Heart left ventricle (tissue), 16 donors: ENCODE measurements at regions not wholly inside any gene's neighbourhood (a gene's known extent, or its start where the extent isn't known, plus 50 kb on each side); places are given as distances from the start of the nearest gene placed in this dataset.
A peak's percentile ranks its signal among the peaks of the same experiment; 100 is the strongest.

Source experiments
- ATAC-seq, 4 donors: fragments of 200-7000 bp; cut with Tn5 transposase; one replicate each; pipeline ENCODE4 v1.9.1; 2020 to 2022; ENCODE audit warnings: moderate library complexity in 4 of 4, mild to moderate bottlenecking in 3 of 4, moderate number of reproducible peaks in 1 of 4
- DNase-seq, 5 donors: peaks; one replicate each; pipeline ENCODE4 v3.0.0-alpha.2; 2020
- H3K27ac ChIP-seq, 12 donors: fragments of 200-600 bp; sonication (generic) in 4 of 12; one replicate each; pipeline versions ENCODE4 v1.5.0 to v1.8.0; 2016 to 2022; ENCODE audit warnings: mild to moderate bottlenecking in 2 of 12
- H3K27me3 ChIP-seq, 9 donors: fragments of 200-600 bp; sonication (generic) in 2 of 9; one replicate each; pipeline versions ENCODE4 v1.5.1 to v1.8.0; 2016 to 2022; ENCODE audit warnings: mild to moderate bottlenecking in 3 of 9
- H3K36me3 ChIP-seq, 9 donors: fragments of 200-600 bp; sonication (generic) in 2 of 9; one replicate each; pipeline versions ENCODE4 v1.5.0 to v1.8.0; 2018 to 2022; ENCODE audit warnings: mild to moderate bottlenecking in 2 of 9
- H3K4me1 ChIP-seq, 12 donors: fragments of 200-600 bp; sonication (generic) in 4 of 12; one replicate each; pipeline versions ENCODE4 v1.5.0 to v1.8.0; 2016 to 2022; ENCODE audit warnings: mild to moderate bottlenecking in 3 of 12
- H3K4me3 ChIP-seq, 12 donors: fragments of 200-600 bp; sonication (generic) in 4 of 12; one replicate each; pipeline versions ENCODE4 v1.5.0 to v1.8.0; 2017 to 2022; ENCODE audit warnings: mild to moderate bottlenecking in 9 of 12, moderate library complexity in 4 of 12
- H3K9me3 ChIP-seq, 12 donors: fragments of 200-600 bp; sonication (generic) in 4 of 12; one replicate each; pipeline versions ENCODE4 v1.5.0 to v1.8.0; 2016 to 2022; ENCODE audit warnings: mild to moderate bottlenecking in 1 of 12
- CTCF ChIP-seq, 12 donors: fragments of 200-600 bp; sonication (generic) in 4 of 12; IDR thresholded peaks; one replicate each; pipeline versions ENCODE4 v1.5.0 to v1.8.0; 2018 to 2022; ENCODE audit warnings: antibody characterized with exemption in 12 of 12, mild to moderate bottlenecking in 5 of 12
- POLR2A ChIP-seq, 2 donors: fragments of 450-650 bp; IDR thresholded peaks; one replicate each; pipeline ENCODE4 v1.6.1; 2017; ENCODE audit warnings: antibody characterized with exemption in 2 of 2, mild to moderate bottlenecking in 2 of 2, moderate library complexity in 2 of 2
- WGBS, 4 donors: extraction: QIAGEN DNeasy Blood & Tissue Kit in 2 of 4; methylation state at CpG; one replicate each; pipeline versions ENCODE4 v1.1.5 to v1.1.7; 2013 to 2018; 5-methylcytosine and 5-hydroxymethylcytosine counted together
- intact Hi-C, 10 donors: fragments of 100-400 bp; cut with DNase I; formaldehyde crosslinking; loops; one replicate each; pipeline versions ENCODE4 v1.11.1 to v1.14.2; 2022
- donor health status: ischemic (EF 13 %, LVEDD 7.1; RV severe dilation, severe dysfunction).
- donor health status: healthy with polysubstance abuse.
- donor health status: DM: no; HTN: yes; CAD: no.
- donor health status: DM: no; HTN: no; CAD: no.
- donor health status: ischemic (EF 25% LVEDD 6.9; RV normal size, moderate dysfunction).
- donor health status: ischemic (EF 25% LVEDD 5.7; RV mildly dilated, moderate dysfunction).
- donor health status: healthy.
- donor health status: DM: yes; HTN: yes; CAD: no.
- donor health status: ischemic (EF 35%, LVEDD 5.7; RV mildly dilated, moderate dysfunction).
- donor health status: nonischemic (EF 11% LVEDD 7.7; RV severe dilation, severe dysfunction).
- donor health status: DM: yes; HTN: yes; CAD: no.
- donor health status: PGD.
- donor health status: ischemic (EF 29% LVEDD 5.4; RV normal size, mild dysfunction).
- donor health status: nonischemic (EF 23%, LVEDD 6.1; RV moderate dilation, normal function).

- H3K9me3 ChIP-seq = no peaks in the 10 kb centered on the region
- H3K27ac ChIP-seq = no peak overlapping the region
- intact Hi-C loops = loop anchor here (5.0 to 10.0 kb wide), 18 partner anchors 42 to 367 kb away; partner anchors contain the start of gene CASZ1 (in 5 of the 10)
- TF ChIP-seq POLR2A (IDR thresholded peaks at IDR 0.05) = no peak
- TF ChIP-seq CTCF (IDR thresholded peaks at IDR 0.05) = no peak
- H3K4me1 ChIP-seq = peaks cover 0 to 52% (median 18%) of the 10 kb centered on the region in 12 donors
- ATAC-seq = no peak
- no peak overlapping the region for H3K4me3 ChIP-seq
- peaks cover 0 to 70% (median 13%) of the 10 kb centered on the region in 9 donors for H3K27me3 ChIP-seq
- H3K36me3 ChIP-seq = no peaks in the 10 kb centered on the region
- 83 to 85% (median 85%) methylated on average over 9 of the region's 9 CpGs for WGBS, 4 donors
- DNase-seq = no peak
Measured at GRCh38 chr1:10864776-10865175, 68.3 kb upstream of the CASZ1 start.

GRCh38 chr1:10865518-10866320, 69.3 kb upstream of the CASZ1 start:
- Histone ChIP-seq H3K27ac (no peak overlapping the region), H3K9me3 (no peaks in the 10 kb centered on the region), H3K4me1 (peaks cover 0 to 48% (median 18%) of the 10 kb centered on the region in 12 donors), H3K27me3 (peaks cover 0 to 73% (median 13%) of the 10 kb centered on the region in 9 donors), H3K4me3 (no peak overlapping the region), H3K36me3 (no peaks in the 10 kb centered on the region)
- TF ChIP-seq POLR2A (IDR thresholded peaks at IDR 0.05) = no peak
- TF ChIP-seq CTCF (IDR thresholded peaks at IDR 0.05) = no peak
- intact Hi-C loops = loop anchor here (5.0 to 10.0 kb wide), 15 partner anchors 71 to 368 kb away; partner anchors contain the start of gene CASZ1 (in 2 of the 10)
- ATAC-seq = no peak
- WGBS, 4 donors = 60 to 69% (median 65%) methylated on average over 19 of the region's 19 CpGs
- DNase-seq = no peak

GRCh38 chr1:10866321-10867093, 70.1 kb upstream of the CASZ1 start:
- H3K27ac ChIP-seq = peak overlapping the region in 3 of 12 donors; percentile 23 to 65 (median 24)
- no peaks in the 10 kb centered on the region for H3K9me3 ChIP-seq
- H3K4me1 ChIP-seq = peaks cover 0 to 42% (median 15%) of the 10 kb centered on the region in 12 donors
- DNase-seq (no peak), ATAC-seq (peak in 2 of 4 donors; percentile 17 to 39)
- WGBS, 4 donors = 8 to 11% (median 11%) methylated on average over 14 to 31 of the region's 31 CpGs
- peak overlapping the region in 11 of 12 donors; percentile 18 to 61 (median 49) for H3K4me3 ChIP-seq
- intact Hi-C loops = loop anchor here (1.0 to 10.0 kb wide), 17 partner anchors 72 to 369 kb away; partner anchors contain the start of gene CASZ1 (in 2 of the 10)
- no peaks in the 10 kb centered on the region for H3K36me3 ChIP-seq
- TF ChIP-seq POLR2A (IDR thresholded peaks at IDR 0.05) (no peak), CTCF (IDR thresholded peaks at IDR 0.05) (no peak)
- H3K27me3 ChIP-seq = peaks cover 0 to 69% (median 13%) of the 10 kb centered on the region in 9 donors
